Stimulated activated CD8-positive, alpha-beta memory T cell treated with anti-CD3 and anti-CD28 coated beads, Interleukin-4, amount 100 ng/mL, for 4 hours (primary cell): ENCODE measurements at regions not wholly inside any gene's neighbourhood (a gene's known extent, or its start where the extent isn't known, plus 50 kb on each side); places are given as distances from the start of the nearest gene placed in this dataset.

Experiments used
- DNase-seq, 2 donors: peaks; one replicate each; pipeline ENCODE4 v3.0.0-alpha.2; 2020; ENCODE audit warnings: low read depth in 2 of 2, low spot score in 1 of 2

- no peak for DNase-seq
Measured at GRCh38 chr18:40921845-40922629, 1033.0 kb upstream of the PIK3C3 start.

- no peak for DNase-seq
Measured at GRCh38 chr18:40917056-40917455, 1038.0 kb upstream of the PIK3C3 start.

GRCh38 chr18:40915724-40916123, 1039.3 kb upstream of the PIK3C3 start:
- no peak for DNase-seq

GRCh38 chr18:40911582-40912254, 1043.3 kb upstream of the PIK3C3 start:
- no peak for DNase-seq

- DNase-seq = no peak
Measured at GRCh38 chr18:40911041-40911440, 1044.0 kb upstream of the PIK3C3 start.

GRCh38 chr18:40907842-40908241, 1047.2 kb upstream of the PIK3C3 start:
- no peak for DNase-seq

- DNase-seq = no peak
Measured at GRCh38 chr18:40904295-40904694, 1050.7 kb upstream of the PIK3C3 start.

GRCh38 chr18:40902436-40902835, 1052.6 kb upstream of the PIK3C3 start:
- no peak for DNase-seq

GRCh38 chr18:40897884-40898283, 1057.2 kb upstream of the PIK3C3 start:
- DNase-seq = no peak

GRCh38 chr18:40883271-40883670, 1071.8 kb upstream of the PIK3C3 start:
- no peak for DNase-seq

- no peak for DNase-seq
Measured at GRCh38 chr18:40882468-40882867, 1072.6 kb upstream of the PIK3C3 start.

- DNase-seq = no peak
Measured at GRCh38 chr18:40878371-40878770, 1076.7 kb upstream of the PIK3C3 start.

GRCh38 chr18:40877096-40877495, 1077.9 kb upstream of the PIK3C3 start:
- no peak for DNase-seq

- DNase-seq = no peak
Measured at GRCh38 chr18:40875101-40875615, 1079.9 kb upstream of the PIK3C3 start.

- DNase-seq = no peak
Measured at GRCh38 chr18:40874233-40874632, 1080.8 kb upstream of the PIK3C3 start.

- no peak for DNase-seq
Measured at GRCh38 chr18:40868110-40868858, 1086.8 kb upstream of the PIK3C3 start.

GRCh38 chr18:40867459-40867858, 1087.6 kb upstream of the PIK3C3 start:
- no peak for DNase-seq

- DNase-seq = no peak
Measured at GRCh38 chr18:40866968-40867367, 1088.1 kb upstream of the PIK3C3 start.

GRCh38 chr18:40866013-40866645, 1088.9 kb upstream of the PIK3C3 start:
- DNase-seq = no peak

- DNase-seq = no peak
Measured at GRCh38 chr18:40864846-40865245, 1090.2 kb upstream of the PIK3C3 start.

- no peak for DNase-seq
Measured at GRCh38 chr18:40863801-40864200, 1091.2 kb upstream of the PIK3C3 start.
